ENCODE measurements at regions not wholly inside any gene's neighbourhood (a gene's known extent, or its start where the extent isn't known, plus 50 kb on each side); places are given as distances from the start of the nearest gene placed in this dataset.

- ATAC-seq: no peak
These were observed 51.3 kb upstream of the PTPN3 start for GRCh38 chr9:109549386-109549785.

- no peak for ATAC-seq
These were observed 53.5 kb upstream of the PTPN3 start for GRCh38 chr9:109551651-109552050.

- no peak for ATAC-seq
These were observed 57.1 kb upstream of the PTPN3 start for GRCh38 chr9:109555215-109555614.

- ATAC-seq: peak; percentile 95
These were observed 58.0 kb upstream of the PTPN3 start for GRCh38 chr9:109556061-109556460.

- ATAC-seq: no peak
These were observed 58.7 kb upstream of the PTPN3 start for GRCh38 chr9:109556786-109557185.

- peak; percentile 30 for ATAC-seq
These were observed 59.4 kb upstream of the PTPN3 start for GRCh38 chr9:109557481-109557880.

- no peak for ATAC-seq
These were observed 60.6 kb upstream of the PTPN3 start for GRCh38 chr9:109558718-109559151.

- ATAC-seq: no peak
These were observed 62.5 kb upstream of the PTPN3 start for GRCh38 chr9:109560470-109561132.

GRCh38 chr9:109561137-109561536, 63.0 kb upstream of the PTPN3 start:
- no peak for ATAC-seq

GRCh38 chr9:109568089-109568488, 70.0 kb upstream of the PTPN3 start:
- no peak for ATAC-seq

- ATAC-seq: no peak
These were observed 70.6 kb upstream of the PTPN3 start for GRCh38 chr9:109568568-109569210.

- peak; percentile 68 for ATAC-seq
These were observed 76.2 kb upstream of the PTPN3 start for GRCh38 chr9:109574061-109574882.

GRCh38 chr9:109576762-109577161, 78.7 kb upstream of the PTPN3 start:
- peak; percentile 54 for ATAC-seq

GRCh38 chr9:109579191-109579948, 81.3 kb upstream of the PTPN3 start:
- ATAC-seq: no peak

- ATAC-seq: no peak
These were observed 84.3 kb upstream of the PTPN3 start for GRCh38 chr9:109582386-109582785.

GRCh38 chr9:109584205-109584604, 86.1 kb upstream of the PTPN3 start:
- no peak for ATAC-seq

GRCh38 chr9:109585796-109586195, 87.7 kb upstream of the PTPN3 start:
- no peak for ATAC-seq

- no peak for ATAC-seq
These were observed 88.9 kb upstream of the PTPN3 start for GRCh38 chr9:109586993-109587392.

- ATAC-seq: no peak
These were observed 90.3 kb upstream of the PTPN3 start for GRCh38 chr9:109588415-109588814.

GRCh38 chr9:109590966-109591365, 92.9 kb upstream of the PTPN3 start:
- ATAC-seq: no peak

GRCh38 chr9:109591691-109592090, 93.6 kb upstream of the PTPN3 start:
- no peak for ATAC-seq

- ATAC-seq: no peak
These were observed 95.5 kb upstream of the PTPN3 start for GRCh38 chr9:109593612-109594011.

GRCh38 chr9:109597496-109597895, 99.4 kb upstream of the PTPN3 start:
- no peak for ATAC-seq

Measured in esophagus mucosa (tissue), 1 donor.